K562 (cell line): ENCODE measurements at regions not wholly inside any gene's neighbourhood (a gene's known extent, or its start where the extent isn't known, plus 50 kb on each side); places are given as distances from the start of the nearest gene placed in this dataset.

ENCODE experiments used
- ATAC-seq: fragments of 200-7000 bp; cut with Tn5 transposase; 3 replicates; pipeline ENCODE4 v1.9.1; 2020; ENCODE audit warnings: moderate library complexity
- BruUV-seq: library from RNA; stranded (reverse); fragments of 400-500 nt; replicated peaks from 2 replicates; lab custom pipeline; 2021; lab: Mats Ljungman, UMichigan
- CTCF ChIA-PET: fragments of 300-600 bp; formaldehyde crosslinking; extraction: SDS; loops from one replicate; lab custom pipeline; 2021; ENCODE audit warnings: low intra/inter-chr PET ratio; lab: Yijun Ruan, JAX
- POLR2A ChIA-PET: fragments of 300-600, 350-650 bp; sonication (Branson Sonifier 250); formaldehyde crosslinking; extraction: SDS; loops from one replicate; lab custom pipeline; 2021; ENCODE audit warnings: antibody characterized with exemption, inconsistent platforms; lab: Yijun Ruan, JAX
- DNase-seq, 4 experiments: peaks; one replicate each; pipeline versions ENCODE4 v3.0.0 to v3.0.0-alpha.2; 2011 to 2018; ENCODE audit warnings: low spot score in 3 of 4, mixed read lengths in 3 of 4; ENCODE audit errors: extremely low read depth in 1 of 4
- FAIRE-seq: peaks from 2 replicates; lab custom pipeline; 2011; peaks lifted over from hg19 to GRCh38; lab: Jason Lieb, UNC
- H2AFZ ChIP-seq: 2 replicates; pipeline ENCODE4 v1.6.0; 2011; ENCODE audit warnings: low read depth, low read length, control low read depth, inconsistent platforms
- H3K27ac ChIP-seq: fragments of 200-600 bp; 3 replicates; pipeline ENCODE4 v1.8.0; 2011; ENCODE audit warnings: low read depth, mild to moderate bottlenecking, control low read depth, inconsistent platforms, low read length, moderate library complexity, mixed read lengths; ENCODE audit errors: extremely low read depth
- H3K27me3 ChIP-seq, 2 experiments: fragments of 300-600 bp in 1 of 2; 2 replicates in 1 of 2; 3 replicates in 1 of 2; pipeline versions ENCODE4 v1.6.0 to v1.8.0; 2011; ENCODE audit warnings: inconsistent platforms in 2 of 2, low read length in 2 of 2, mild to moderate bottlenecking in 1 of 2, mixed read lengths in 1 of 2, moderate library complexity in 1 of 2; ENCODE audit not compliant: control insufficient read depth in 2 of 2, insufficient read depth in 2 of 2
- H3K36me3 ChIP-seq: fragments of 300-600 bp; 3 replicates; pipeline ENCODE4 v1.8.0; 2011; ENCODE audit warnings: mild to moderate bottlenecking, low read length, inconsistent platforms; ENCODE audit not compliant: control insufficient read depth, insufficient read depth
- H3K4me1 ChIP-seq, 2 experiments: fragments of 200-600 bp in 1 of 2; replicated peaks in 1 of 2; 2 replicates in 1 of 2; 3 replicates in 1 of 2; pipeline versions ENCODE4 v1.5.1 to v1.8.0; 2011; ENCODE audit warnings: inconsistent platforms in 2 of 2, low read length in 2 of 2, mild to moderate bottlenecking in 1 of 2, mixed read lengths in 1 of 2, moderate library complexity in 1 of 2; ENCODE audit not compliant: control insufficient read depth in 2 of 2, insufficient read depth in 2 of 2
- H3K4me2 ChIP-seq: 2 replicates; pipeline ENCODE4 v1.6.1; 2011; ENCODE audit warnings: low read length, control low read depth, inconsistent platforms, mixed read lengths; ENCODE audit not compliant: insufficient read depth
- H3K4me3 ChIP-seq: fragments of 200-600 bp; sonication (generic), shearing (Covaris generic); 2 replicates; pipeline ENCODE4 v1.5.1; 2016; ENCODE audit warnings: control low read depth, inconsistent platforms
- H3K79me2 ChIP-seq: fragments of 200-600 bp; 3 replicates; pipeline ENCODE4 v1.8.0; 2011; ENCODE audit warnings: low read length, inconsistent platforms; ENCODE audit not compliant: control insufficient read depth, insufficient read depth
- H3K9ac ChIP-seq, 2 experiments: 2 replicates each; pipeline versions ENCODE4 v1.6.0 to v1.6.1; 2011; ENCODE audit warnings: low read depth in 2 of 2, low read length in 2 of 2, control low read depth in 1 of 2, inconsistent platforms in 1 of 2, mild to moderate bottlenecking in 1 of 2, mixed read lengths in 1 of 2; ENCODE audit not compliant: insufficient read depth in 1 of 2
- H3K9me1 ChIP-seq: one replicate; pipeline ENCODE4 v1.6.0; 2011; ENCODE audit warnings: inconsistent platforms, mild to moderate bottlenecking, low read length, moderate library complexity; ENCODE audit not compliant: control insufficient read depth, insufficient read depth
- H3K9me3 ChIP-seq: replicated peaks from 2 replicates; pipeline ENCODE4 v1.5.1; 2011; ENCODE audit warnings: low read depth, low read length, inconsistent platforms; ENCODE audit not compliant: control insufficient read depth, insufficient read depth
- H4K20me1 ChIP-seq: replicated peaks from 2 replicates; pipeline ENCODE4 v1.6.1; 2011; ENCODE audit warnings: low read length, inconsistent platforms, mixed read lengths; ENCODE audit not compliant: control insufficient read depth, insufficient read depth
- E2F3 ChIP-seq: fragments of 250-450 bp; sonication (Bioruptor Pico); IDR thresholded peaks from 2 replicates; pipeline ENCODE4 v1.4.0; 2020; ENCODE audit warnings: mild to moderate bottlenecking
- NR0B1 ChIP-seq: fragments of 450-650 bp; IDR thresholded peaks from one replicate; pipeline ENCODE4 v1.6.1; 2018; ENCODE audit warnings: mild to moderate bottlenecking, moderate library complexity; ENCODE audit not compliant: partially characterized antibody
- NR4A1 ChIP-seq, 2 experiments: fragments of 250-450 bp in 1 of 2; fragments of 450-650 bp in 1 of 2; sonication (Bioruptor Pico) in 1 of 2; IDR thresholded peaks; 2 replicates each; pipeline versions ENCODE4 v1.4.0 to v1.6.1; 2016 to 2020; ENCODE audit warnings: mild to moderate bottlenecking in 2 of 2, missing compliant biosample characterization in 1 of 2, missing genetic modification characterization in 1 of 2, moderate library complexity in 1 of 2
- RAD21 ChIP-seq, 2 experiments: fragments of 250-450 bp in 1 of 2; fragments of 450-650 bp in 1 of 2; sonication (Bioruptor Pico) in 1 of 2; formaldehyde crosslinking in 1 of 2; IDR thresholded peaks in 1 of 2; conservative IDR thresholded peaks in 1 of 2; 2 replicates each; pipeline versions ENCODE4 v1.4.0 to v1.8.0; 2020 to 2022; ENCODE audit warnings: mild to moderate bottlenecking in 2 of 2, moderate library complexity in 1 of 2
- TEAD4 ChIP-seq, 2 experiments: sonication (generic) in 1 of 2; formaldehyde crosslinking in 1 of 2; IDR thresholded peaks; 2 replicates each; pipeline versions ENCODE4 v1.6.1 to v1.8.0; 2012 to 2022; ENCODE audit warnings: borderline replicate concordance in 1 of 2, inconsistent platforms in 1 of 2, low read length in 1 of 2, mild to moderate bottlenecking in 1 of 2, missing genetic modification reagents in 1 of 2
- ZBTB34 ChIP-seq: fragments of 250-450 bp; sonication (Bioruptor Pico); IDR thresholded peaks from 2 replicates; pipeline ENCODE4 v1.8.0; 2021; ENCODE audit warnings: mild to moderate bottlenecking, moderate library complexity
- ZNF584 ChIP-seq: fragments of 200-800 bp; sonication (Bioruptor generic); IDR thresholded peaks from 2 replicates; pipeline ENCODE4 v1.6.1; 2016; ENCODE audit warnings: low read depth, mild to moderate bottlenecking, missing genetic modification characterization, missing compliant biosample characterization
- ZNF589 ChIP-seq: fragments of 200-800 bp; sonication (Bioruptor generic); IDR thresholded peaks from 2 replicates; pipeline ENCODE4 v1.6.1; 2016; ENCODE audit warnings: low read depth, missing genetic modification characterization, missing compliant biosample characterization
- WGBS: fragments of 100-300 bp; shearing (Covaris generic); methylation state at CpG from one replicate; pipeline ENCODE4 v1.1.6; 2016; ENCODE audit warnings: low coverage, mixed read lengths; ENCODE audit not compliant: insufficient coverage; ENCODE audit errors: missing lambda C conversion rate; 5-methylcytosine and 5-hydroxymethylcytosine counted together
- in situ Hi-C: fragments of 300-500 bp; cut with MboI; formaldehyde crosslinking; loops from 4 replicates; pipeline ENCODE4 v1.15.0; 2018; ENCODE audit warnings: inconsistent platforms, mixed read lengths
- intact Hi-C: fragments of 100-400 bp; cut with micrococcal nuclease; formaldehyde crosslinking; loops from 2 replicates; pipeline ENCODE4 v1.14.2; 2022
- TF ChIP-seq, protein P1 (sequence below), 3 experiments: IDR thresholded peaks in 2 of 3; conservative IDR thresholded peaks in 1 of 3; 2 replicates each; pipeline ENCODE4 v1.5.1; 2011 to 2012; ENCODE audit warnings: low read length in 3 of 3, mild to moderate bottlenecking in 3 of 3, control low read depth in 2 of 3, improper control_type of control experiment in 1 of 3, inconsistent platforms in 1 of 3, low read depth in 1 of 3, mixed read lengths in 1 of 3, moderate library complexity in 1 of 3; ENCODE audit not compliant: insufficient read depth in 2 of 3

GRCh38 chr1:93734999-93735398, 53.4 kb upstream of the BCAR3 start:
- Histone ChIP-seq H3K27me3 (peaks cover 28 to 60% of the 10 kb centered on the region in 2 experiments; a peak in 4 of 5 replicates), H3K4me2 (no peak overlapping the region), H3K9me1 (no peaks in the 10 kb centered on the region), H3K27ac (no peak overlapping the region), H3K4me3 (no peak overlapping the region), H3K36me3 (no peaks in the 10 kb centered on the region), H4K20me1 (0 out of 2 replicates have a peak, but pooled peaks cover 4% of the 10 kb centered on the region), H3K9me3 (no peaks in the 10 kb centered on the region), H2AFZ (no peak overlapping the region), H3K9ac (no peak overlapping the region), H3K4me1 (no peaks in the 10 kb centered on the region), H3K79me2 (no peaks in the 10 kb centered on the region)
- ChIA-PET POLR2A (interaction anchor here (1.5 kb wide), 2 partner anchors 9 to 24 kb away, joined by 3 to 4 read pairs; no protein-coding TSS in a partner anchor), CTCF (interaction anchor here (1.2 kb wide), 1 partner anchor 106 kb away, joined by 6 read pairs; no protein-coding TSS in a partner anchor)
- WGBS = 0% methylated on average over 2 of the region's 2 CpGs
- peak; percentile 14 to 25 (median 17) for DNase-seq
- BruUV-seq = no TSS peak
- FAIRE-seq = peak; percentile 74
- in situ Hi-C loops = loop anchor here (10.0 kb wide), 1 partner anchor 100 kb away; no protein-coding TSS in a partner anchor
- intact Hi-C loops = loop anchor here (5.0 kb wide), 3 partner anchors 77 to 108 kb away; no protein-coding TSS in a partner anchor
- peak; percentile 59 for ATAC-seq
- TF ChIP-seq ZNF589 (CRISPR knock-in tag) = no peak
- TF ChIP-seq, protein P1, sequence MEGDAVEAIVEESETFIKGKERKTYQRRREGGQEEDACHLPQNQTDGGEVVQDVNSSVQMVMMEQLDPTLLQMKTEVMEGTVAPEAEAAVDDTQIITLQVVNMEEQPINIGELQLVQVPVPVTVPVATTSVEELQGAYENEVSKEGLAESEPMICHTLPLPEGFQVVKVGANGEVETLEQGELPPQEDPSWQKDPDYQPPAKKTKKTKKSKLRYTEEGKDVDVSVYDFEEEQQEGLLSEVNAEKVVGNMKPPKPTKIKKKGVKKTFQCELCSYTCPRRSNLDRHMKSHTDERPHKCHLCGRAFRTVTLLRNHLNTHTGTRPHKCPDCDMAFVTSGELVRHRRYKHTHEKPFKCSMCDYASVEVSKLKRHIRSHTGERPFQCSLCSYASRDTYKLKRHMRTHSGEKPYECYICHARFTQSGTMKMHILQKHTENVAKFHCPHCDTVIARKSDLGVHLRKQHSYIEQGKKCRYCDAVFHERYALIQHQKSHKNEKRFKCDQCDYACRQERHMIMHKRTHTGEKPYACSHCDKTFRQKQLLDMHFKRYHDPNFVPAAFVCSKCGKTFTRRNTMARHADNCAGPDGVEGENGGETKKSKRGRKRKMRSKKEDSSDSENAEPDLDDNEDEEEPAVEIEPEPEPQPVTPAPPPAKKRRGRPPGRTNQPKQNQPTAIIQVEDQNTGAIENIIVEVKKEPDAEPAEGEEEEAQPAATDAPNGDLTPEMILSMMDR (IDR thresholded peaks at IDR 0.05 in 2 of 3, conservative IDR thresholded peaks at IDR 0.05 in 1 of 3; ENCODE audit: insufficient read depth in 2 of 3, low read depth in 1 of 3, low read length in 3 of 3) = peak; percentile 49 to 53 (median 51)
- TF ChIP-seq NR0B1 = no peak
- TF ChIP-seq RAD21 (CRISPR knock-in tag; conservative IDR thresholded peaks at IDR 0.05 in 1 of 2, IDR thresholded peaks at IDR 0.05 in 1 of 2) = peak in 1 of 2 experiments; percentile 43; a peak in 2 of 4 replicates
- no peak for TF ChIP-seq E2F3 (CRISPR knock-in tag)
- TF ChIP-seq NR4A1 (CRISPR knock-in tag; IDR thresholded peaks at IDR 0.05) = no peak
- no peak for TF ChIP-seq NR4A1 (tag; IDR thresholded peaks at IDR 0.05)
- no peak for TF ChIP-seq ZBTB34 (CRISPR knock-in tag)
- TF ChIP-seq ZNF584 (CRISPR knock-in tag) = no peak
- no peak for TF ChIP-seq TEAD4 (IDR thresholded peaks at IDR 0.05; ENCODE audit: low read length)
- TF ChIP-seq TEAD4 (CRISPR knock-in tag; IDR thresholded peaks at IDR 0.05; ENCODE audit: borderline replicate concordance) = no peak
